GM12875 (cell line): ENCODE measurements at regions not wholly inside any gene's neighbourhood (a gene's known extent, or its start where the extent isn't known, plus 50 kb on each side); places are given as distances from the start of the nearest gene placed in this dataset.

ENCODE experiments used
- H3K4me3 ChIP-seq: one replicate; pipeline ENCODE4 v1.5.1; 2011; ENCODE audit warnings: low read depth, low read length, control low read depth
- CTCF ChIP-seq: IDR thresholded peaks from 2 replicates; pipeline ENCODE4 v1.5.1; 2011; ENCODE audit warnings: low read depth, mild to moderate bottlenecking, control low read depth, inconsistent platforms, low read length, moderate library complexity, borderline replicate concordance; ENCODE audit not compliant: insufficient read depth

GRCh38 chr1:113233441-113233840, 156.9 kb upstream of the MAGI3 start:
- H3K4me3 ChIP-seq = no peak overlapping the region
- TF ChIP-seq CTCF = no peak

DNA sequence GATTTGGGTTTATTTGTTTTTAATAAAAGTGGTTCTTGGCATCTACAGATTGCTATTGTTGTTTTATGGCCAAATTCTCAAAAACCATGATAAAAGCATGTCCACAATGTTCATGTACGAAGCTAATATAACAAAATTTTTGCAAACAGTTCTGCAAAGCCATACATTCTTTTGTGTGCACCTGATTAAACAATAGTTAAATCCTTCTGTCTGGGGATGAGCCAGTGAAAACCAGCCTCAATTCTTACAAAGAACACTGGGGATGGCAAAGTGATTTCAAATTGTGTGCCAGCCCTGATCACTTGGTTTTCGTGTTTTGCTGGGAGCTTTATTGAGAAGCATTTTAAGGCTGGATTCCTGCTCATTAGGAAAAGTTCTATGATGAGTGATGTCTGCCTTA, 149.1 kb upstream of the MAGI3 start:
- no peak for TF ChIP-seq CTCF
- H3K4me3 ChIP-seq = no peak overlapping the region

- H3K4me3 ChIP-seq = no peak overlapping the region
- no peak for TF ChIP-seq CTCF
Observed at GRCh38 chr1:113242481-113242880, 147.8 kb upstream of the MAGI3 start.

DNA sequence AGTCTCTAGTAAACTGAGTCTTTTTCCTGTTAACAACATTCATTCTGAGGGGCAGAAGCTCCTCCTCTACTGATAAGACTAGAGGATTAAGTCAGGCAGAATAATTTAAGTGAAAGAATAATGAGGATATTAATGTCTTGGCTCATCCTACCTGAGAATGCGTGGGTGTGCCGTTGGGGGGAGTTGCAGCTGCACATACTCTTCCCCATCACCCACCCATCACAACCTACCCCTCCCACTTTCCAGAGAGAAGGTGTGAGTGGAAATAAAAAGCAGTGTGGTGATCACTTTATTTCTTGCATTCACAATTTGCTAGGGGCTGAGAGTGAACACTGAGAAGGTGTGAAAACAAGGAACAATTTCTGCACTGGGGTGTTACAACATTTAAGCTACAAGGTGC, 146.8 kb upstream of the MAGI3 start:
- H3K4me3 ChIP-seq = no peak overlapping the region
- TF ChIP-seq CTCF = no peak

DNA sequence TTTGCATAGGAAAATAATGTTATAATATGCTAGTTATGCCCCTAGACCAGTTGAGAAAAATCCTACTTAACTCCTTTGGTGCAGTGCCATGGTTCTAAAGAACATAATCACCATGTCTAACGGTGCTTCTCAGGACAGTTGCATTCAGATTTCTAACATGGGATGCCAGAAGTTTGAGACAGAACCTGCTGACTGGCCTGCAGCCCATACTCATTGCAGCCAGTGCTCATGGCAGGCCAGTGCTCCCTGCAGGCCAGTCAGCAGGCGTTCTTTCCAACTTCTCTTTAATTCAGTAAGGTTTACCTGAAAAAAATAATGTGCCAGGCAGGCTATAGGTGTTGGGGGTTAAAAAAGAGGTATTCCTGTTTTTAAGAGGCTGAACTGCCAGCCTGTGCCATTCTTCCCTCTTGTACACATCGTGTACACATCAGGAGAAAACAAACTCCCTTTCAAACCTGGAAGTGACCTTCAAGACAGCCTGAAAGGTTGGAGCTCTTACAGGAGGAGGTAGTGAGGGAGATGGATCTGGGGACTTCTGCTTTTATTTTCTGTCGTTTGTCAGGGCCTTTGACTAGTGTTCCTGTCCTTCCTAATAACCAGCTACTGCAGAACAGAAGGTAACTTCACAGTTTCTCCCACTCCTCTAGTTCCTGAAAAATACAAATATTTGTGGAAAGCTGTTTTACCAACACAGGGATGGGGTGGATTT, 146.0 kb upstream of the MAGI3 start:
- TF ChIP-seq CTCF = no peak

GRCh38 chr1:113245252-113245651, 145.1 kb upstream of the MAGI3 start:
- no peak overlapping the region for H3K4me3 ChIP-seq
- TF ChIP-seq CTCF = no peak

More for the DNA sequence above, 146.0 kb upstream of the MAGI3 start:
- no peak overlapping the region for H3K4me3 ChIP-seq

GRCh38 chr1:113246929-113247328, 143.4 kb upstream of the MAGI3 start:
- no peak for TF ChIP-seq CTCF
- H3K4me3 ChIP-seq = no peak overlapping the region
